HepG2 (cell line): ENCODE measurements at regions not wholly inside any gene's neighbourhood (a gene's known extent, or its start where the extent isn't known, plus 50 kb on each side); places are given as distances from the start of the nearest gene placed in this dataset.

Source experiments
- ATAC-seq: fragments of 200-7000 bp; cut with Tn5 transposase; 3 replicates; pipeline ENCODE4 v1.9.1; 2020; ENCODE audit warnings: mild to moderate bottlenecking, moderate library complexity
- BruUV-seq: library from RNA; stranded (reverse); fragments of 400-500 nt; replicated peaks from 2 replicates; lab custom pipeline; 2021; lab: Mats Ljungman, UMichigan
- CTCF ChIA-PET: fragments of 300-600 bp; formaldehyde crosslinking; extraction: SDS; loops from one replicate; lab custom pipeline; 2021; ENCODE audit warnings: low total read pairs, inconsistent platforms, low intra/inter-chr PET ratio; lab: Yijun Ruan, JAX
- POLR2A ChIA-PET: fragments of 350-600 bp; sonication (Branson Sonifier 250); formaldehyde crosslinking; loops from one replicate; lab custom pipeline; 2020; ENCODE audit warnings: antibody characterized with exemption, inconsistent platforms; lab: Yijun Ruan, JAX
- DNase-seq: peaks from one replicate; pipeline ENCODE4 v3.0.0-alpha.2; 2015; ENCODE audit warnings: low spot score
- FAIRE-seq: peaks from 3 replicates; lab custom pipeline; 2011; peaks lifted over from hg19 to GRCh38; lab: Jason Lieb, UNC
- H2AFZ ChIP-seq: one replicate; pipeline ENCODE4 v1.6.1; 2011; ENCODE audit warnings: low read length, inconsistent platforms
- H3K27ac ChIP-seq: fragments of 300-600 bp; 3 replicates; pipeline ENCODE4 v1.8.0; 2011; ENCODE audit warnings: mixed run types, mild to moderate bottlenecking, mixed read lengths, low read length, inconsistent platforms; ENCODE audit not compliant: insufficient read depth; ENCODE audit errors: extremely low read length
- H3K27me3 ChIP-seq, 2 experiments: fragments of 200-600 bp in 1 of 2; 2 replicates in 1 of 2; 3 replicates in 1 of 2; pipeline versions ENCODE4 v1.6.0 to v1.8.0; 2011; ENCODE audit warnings: low read length in 2 of 2, mild to moderate bottlenecking in 2 of 2, moderate library complexity in 2 of 2, inconsistent platforms in 1 of 2; ENCODE audit not compliant: insufficient read depth in 2 of 2, control insufficient read depth in 1 of 2
- H3K36me3 ChIP-seq, 2 experiments: fragments of 200-600 bp in 1 of 2; replicated peaks in 1 of 2; 2 replicates in 1 of 2; 3 replicates in 1 of 2; pipeline versions ENCODE4 v1.5.1 to v1.8.0; 2011; ENCODE audit warnings: low read length in 2 of 2, inconsistent platforms in 1 of 2; ENCODE audit not compliant: insufficient read depth in 2 of 2, control insufficient read depth in 1 of 2
- H3K4me1 ChIP-seq: 2 replicates; pipeline ENCODE4 v1.5.1; 2012; ENCODE audit warnings: low read length, inconsistent platforms; ENCODE audit not compliant: insufficient read depth
- H3K4me2 ChIP-seq: 2 replicates; pipeline ENCODE4 v1.6.0; 2011; ENCODE audit warnings: low read depth, low read length, inconsistent platforms
- H3K4me3 ChIP-seq, 3 experiments: fragments of 200-600 bp in 1 of 3; sonication (generic), shearing (Covaris generic) in 1 of 3; replicated peaks in 1 of 3; 2 replicates each; pipeline ENCODE4 v1.5.1; 2011 to 2016; ENCODE audit warnings: low read length in 3 of 3, inconsistent platforms in 2 of 3, low read depth in 2 of 3, mild to moderate bottlenecking in 2 of 3, control low read depth in 1 of 3, mixed read lengths in 1 of 3; ENCODE audit not compliant: insufficient read depth in 1 of 3
- H3K79me2 ChIP-seq: one replicate; pipeline ENCODE4 v1.6.1; 2011; ENCODE audit warnings: low read length, inconsistent platforms; ENCODE audit not compliant: insufficient read depth
- H3K9ac ChIP-seq: 2 replicates; pipeline ENCODE4 v1.6.0; 2011; ENCODE audit warnings: mild to moderate bottlenecking, low read depth, low read length, inconsistent platforms; ENCODE audit not compliant: insufficient read depth
- H3K9me3 ChIP-seq: 2 replicates; pipeline ENCODE4 v1.5.1; 2012; ENCODE audit warnings: mild to moderate bottlenecking, low read length
- H4K20me1 ChIP-seq: 2 replicates; pipeline ENCODE4 v1.6.0; 2011; ENCODE audit warnings: inconsistent platforms, mild to moderate bottlenecking, low read length, moderate library complexity; ENCODE audit not compliant: insufficient read depth
- CEBPG ChIP-seq: IDR thresholded peaks from 2 replicates; pipeline ENCODE4 v1.6.1; 2016
- THRA ChIP-seq: sonication (generic); formaldehyde crosslinking; IDR thresholded peaks from 2 replicates; pipeline ENCODE4 v1.4.0; 2020; ENCODE audit warnings: missing genetic modification reagents, borderline replicate concordance
- ZNF367 ChIP-seq: sonication (generic); formaldehyde crosslinking; IDR thresholded peaks from 2 replicates; pipeline ENCODE4 v1.4.0; 2020; ENCODE audit warnings: missing genetic modification reagents, borderline replicate concordance
- ZNF672 ChIP-seq: sonication (generic); formaldehyde crosslinking; IDR thresholded peaks from 2 replicates; pipeline ENCODE4 v1.8.1; 2022; ENCODE audit warnings: missing genetic modification reagents
- ZNF720 ChIP-seq: sonication (generic); formaldehyde crosslinking; IDR thresholded peaks from 2 replicates; pipeline ENCODE4 v1.4.0; 2020; ENCODE audit warnings: missing genetic modification reagents
- WGBS: methylation state at CpG from one replicate; pipeline ENCODE4 v1.1.6; 2017; ENCODE audit warnings: low lambda C conversion rate; 5-methylcytosine and 5-hydroxymethylcytosine counted together
- in situ Hi-C: cut with HindIII; loops from 2 replicates; pipeline ENCODE4 v1.10.0; 2017; ENCODE audit warnings: low pct_unique_long_range_greater_than_20kb; ENCODE audit not compliant: extremely low pct_ligation_motif_present
- intact Hi-C: fragments of 100-400 bp; cut with micrococcal nuclease; formaldehyde crosslinking; loops from one replicate; pipeline ENCODE4 v1.10.0; 2022; ENCODE audit not compliant: unreplicated experiment

- Histone ChIP-seq H2AFZ (no peak overlapping the region), H3K9me3 (no peaks in the 10 kb centered on the region), H4K20me1 (no peaks in the 10 kb centered on the region), H3K36me3 (no peaks in the 10 kb centered on the region), H3K27me3 (no peaks in the 10 kb centered on the region), H3K79me2 (no peaks in the 10 kb centered on the region), H3K4me3 (no peak overlapping the region), H3K4me1 (no peaks in the 10 kb centered on the region), H3K9ac (no peak overlapping the region), H3K4me2 (no peak overlapping the region), H3K27ac (no peak overlapping the region)
- ChIA-PET POLR2A (no interaction called here), CTCF (no interaction called here)
- 26% methylated on average over 6 of the region's 6 CpGs for WGBS
- BruUV-seq, result no TSS peak
- no peak for FAIRE-seq
- intact Hi-C loops, result no loop called here
- no peak for TF ChIP-seq ZNF720 (CRISPR knock-in tag)
- no peak for DNase-seq
- in situ Hi-C loops, result no loop called here
- ATAC-seq, result no peak
Observed at GRCh38 chr4:163631288-163631687, 136.8 kb downstream of the TMA16 start.

GRCh38 chr4:163638909-163639308, 144.4 kb downstream of the TMA16 start:
- intact Hi-C loops, result no loop called here
- TF ChIP-seq ZNF672, result no peak
- no peak for TF ChIP-seq CEBPG
- no peak for TF ChIP-seq ZNF367 (CRISPR knock-in tag)
- TF ChIP-seq THRA, result no peak
- H3K9ac ChIP-seq, result no peak overlapping the region

More at GRCh38 chr4:163638909-163639308, 144.4 kb downstream of the TMA16 start:
- no peaks in the 10 kb centered on the region for H3K9me3 ChIP-seq
- H4K20me1 ChIP-seq, result no peaks in the 10 kb centered on the region
- no peak for FAIRE-seq
- H3K27me3 ChIP-seq, result no peaks in the 10 kb centered on the region
- no peaks in the 10 kb centered on the region for H3K4me1 ChIP-seq
- CTCF ChIA-PET, result no interaction called here
- in situ Hi-C loops, result no loop called here
- no peaks in the 10 kb centered on the region for H3K36me3 ChIP-seq
- H3K27ac ChIP-seq, result no peak overlapping the region
- no peak for DNase-seq
- no peaks in the 10 kb centered on the region for H3K79me2 ChIP-seq
- no peak for ATAC-seq
- no TSS peak for BruUV-seq
- no peak overlapping the region for H2AFZ ChIP-seq
- H3K4me2 ChIP-seq, result no peak overlapping the region
- no peak overlapping the region for H3K4me3 ChIP-seq
- POLR2A ChIA-PET, result no interaction called here
